ENCODE measurements at regions not wholly inside any gene's neighbourhood (a gene's known extent, or its start where the extent isn't known, plus 50 kb on each side); places are given as distances from the start of the nearest gene placed in this dataset.

GRCh38 chr3:72383883-72384282 lies 464.4 kb downstream of the SHQ1 start:
- CTCF ChIA-PET: interaction anchor here (0.7 kb wide), 1 partner anchor 662 kb away, joined by 6 read pairs; no protein-coding TSS in a partner anchor

More at GRCh38 chr3:72383883-72384282, 464.4 kb downstream of the SHQ1 start:
- Histone ChIP-seq H3K14ac (replicated peaks; ENCODE audit: low read depth, low read length) (no peak overlapping the region), H4K91ac (ENCODE audit: insufficient read depth, low read depth, low read length) (no peak overlapping the region), H3K27ac (ENCODE audit: insufficient read depth, low read length) (no peak overlapping the region), H4K20me1 (ENCODE audit: insufficient read depth, low read length) (peaks cover 84% of the 10 kb centered on the region), H3K4me3 (ENCODE audit: insufficient read depth, low read depth, low read length) (no peak overlapping the region), H2AK5ac (ENCODE audit: low read depth, low read length) (no peak overlapping the region), H3K27me3 (ENCODE audit: control insufficient read depth, insufficient read depth, low read length) (no peaks in the 10 kb centered on the region), H2BK15ac (ENCODE audit: low read depth, low read length) (no peak overlapping the region), H2BK20ac (ENCODE audit: low read depth, low read length) (no peak overlapping the region), H4K5ac (ENCODE audit: low read depth, low read length) (no peak overlapping the region), H3K9me1 (ENCODE audit: insufficient read depth, low read length) (peaks cover 5% of the 10 kb centered on the region), H4K8ac (ENCODE audit: low read depth in 2 of 2, low read length in 2 of 2) (no peak overlapping the region), H3K4ac (ENCODE audit: low read depth, low read length) (no peak overlapping the region), H3K23ac (ENCODE audit: low read depth, low read length) (no peak overlapping the region), H3K36me3 (ENCODE audit: control insufficient read depth, insufficient read depth, low read length) (peaks cover under 1% of the 10 kb centered on the region; the same call in 1 of the 2 replicates), H3K79me1 (ENCODE audit: low read depth in 1 of 2, low read length in 2 of 2) (peaks cover 37 to 81% of the 10 kb centered on the region in 2 experiments), H3K56ac (ENCODE audit: extremely low read depth, insufficient read depth, low read length) (no peak overlapping the region), H2AFZ (replicated peaks; ENCODE audit: low read length, poor library complexity) (no peak overlapping the region), H3K9me3 (ENCODE audit: control insufficient read depth, insufficient read depth, low read length) (no peaks in the 10 kb centered on the region), H3K4me2 (ENCODE audit: low read depth, low read length) (no peak overlapping the region), H2AK9ac (replicated peaks; ENCODE audit: low read depth, low read length, poor library complexity) (no peak overlapping the region), H3K4me1 (ENCODE audit: control insufficient read depth, insufficient read depth, low read length) (peaks cover 5% of the 10 kb centered on the region), H3K18ac (ENCODE audit: low read depth, low read length) (no peak overlapping the region), H3K9ac (ENCODE audit: low read depth, low read length) (no peak overlapping the region), H2BK120ac (ENCODE audit: low read depth, low read length) (no peak overlapping the region), H2BK5ac (ENCODE audit: low read depth, low read length, poor library complexity, severe bottlenecking) (no peak overlapping the region)
- BruUV-seq (replicated peaks): no TSS peak
- 80% methylated on average over 1 of the region's 4 CpGs; no CpG with 5 or more reads in 1 of the 2 experiments for WGBS, 2 experiments (ENCODE audit: extremely low coverage in 2 of 2, insufficient read length in 1 of 2)
- no peak for DNase-seq
- intact Hi-C loops (cut with micrococcal nuclease): no loop called here
- TF ChIP-seq NFE2L2 (IDR thresholded peaks at IDR 0.05; ENCODE audit: low read depth, low read length) (no peak), CHD1 (IDR thresholded peaks at IDR 0.05; ENCODE audit: low read depth, low read length) (no peak), RAD21 (IDR thresholded peaks at IDR 0.05; ENCODE audit: low read length) (no peak), RCOR1 (IDR thresholded peaks at IDR 0.05; ENCODE audit: insufficient replicate concordance, low read length) (no peak), ELK1 (IDR thresholded peaks at IDR 0.05; ENCODE audit: borderline replicate concordance, low read depth, low read length) (no peak), CEBPB (IDR thresholded peaks at IDR 0.05; ENCODE audit: low read depth, low read length) (no peak), POLR2A (IDR thresholded peaks at IDR 0.05; ENCODE audit: low read depth, low read length) (no peak), MAZ (IDR thresholded peaks at IDR 0.05; ENCODE audit: borderline replicate concordance, low read depth, low read length) (no peak), FOS (IDR thresholded peaks at IDR 0.05; ENCODE audit: low read depth, low read length) (no peak)
- in situ Hi-C loops (cut with MboI; ENCODE audit: low sequenced_read_pairs): no loop called here
- POLR2A ChIA-PET (ENCODE audit: unreplicated experiment): no interaction called here
- dilution Hi-C loops (cut with HindIII; ENCODE audit: low sequenced_read_pairs, unreplicated experiment): no loop called here
- ATAC-seq (ENCODE audit: low read depth): no peak

Data from IMR-90 (cell line).